Stimulated activated effector memory CD8-positive, alpha-beta T cell treated with anti-CD3 and anti-CD28 coated beads, Interleukin-12 subunit alpha, Interleukin-12 subunit beta, amount 100 ng/mL, for 72 hours (primary cell): ENCODE measurements at regions not wholly inside any gene's neighbourhood (a gene's known extent, or its start where the extent isn't known, plus 50 kb on each side); places are given as distances from the start of the nearest gene placed in this dataset.

Experiments
- ATAC-seq: fragments of 150-1000 bp; cut with Tn5 transposase; 2 replicates; pipeline ENCODE4 v1.10.0; 2021
- DNase-seq, 2 donors: peaks; one replicate each; pipeline ENCODE4 v3.0.0; 2021 to 2022; ENCODE audit warnings: low spot score in 2 of 2
- H3K27ac Mint-ChIP-seq: one replicate; pipeline ENCODE4 v1.8.0; 2022; ENCODE audit warnings: mild to moderate bottlenecking, mixed read lengths
- H3K36me3 Mint-ChIP-seq: one replicate; pipeline ENCODE4 v1.8.0; 2022; ENCODE audit warnings: mild to moderate bottlenecking, mixed read lengths
- H3K4me1 Mint-ChIP-seq: one replicate; pipeline ENCODE4 v1.8.0; 2022; ENCODE audit warnings: mixed read lengths
- H3K4me3 Mint-ChIP-seq: one replicate; pipeline ENCODE4 v1.8.0; 2022; ENCODE audit warnings: mild to moderate bottlenecking, mixed read lengths
- H3K9me3 Mint-ChIP-seq: one replicate; pipeline ENCODE4 v1.8.0; 2022; ENCODE audit warnings: mixed read lengths

DNA sequence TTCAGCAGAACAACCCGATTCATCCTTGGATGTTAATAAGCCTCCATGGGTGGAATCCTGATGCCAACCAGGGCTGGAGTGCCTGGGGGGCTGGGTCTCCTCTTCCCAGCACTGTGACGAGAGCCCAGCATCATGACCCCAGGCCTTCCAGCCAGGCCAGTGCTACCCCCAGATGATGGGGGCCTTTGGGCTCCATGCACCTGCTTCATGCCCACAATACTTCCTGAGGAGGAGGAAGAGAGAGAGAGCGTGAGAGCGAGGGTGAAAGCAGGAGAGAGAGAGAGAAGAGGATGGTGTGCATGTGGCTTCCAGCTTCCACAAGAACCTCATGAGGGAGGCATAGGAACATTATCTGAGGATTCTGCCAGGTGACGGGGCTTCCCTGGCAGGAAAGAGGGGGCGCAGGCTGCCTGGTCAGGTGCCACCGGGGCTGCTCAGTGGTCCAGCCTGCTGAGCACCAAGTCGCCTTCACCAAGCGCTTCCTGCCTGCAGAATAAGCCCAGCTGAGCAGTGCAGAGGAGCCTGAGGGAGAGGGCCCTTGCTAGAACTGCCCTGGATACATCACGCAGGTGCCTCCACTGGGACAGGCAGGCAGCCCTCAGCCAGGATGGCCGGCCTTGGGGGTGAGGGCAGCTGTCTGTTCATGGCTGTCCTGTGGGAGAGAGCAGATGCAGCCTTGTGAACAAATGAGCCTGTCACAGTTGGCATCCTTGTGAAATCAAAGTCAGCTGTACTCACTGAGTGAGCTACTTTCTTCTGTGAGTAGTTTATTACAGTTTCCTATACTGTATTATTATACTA is 243.3 kb upstream of the B3GAT1 start:
- DNase-seq (no peak), ATAC-seq (no peak)
- H3K36me3 Mint-ChIP-seq: no peaks in the 10 kb centered on the region
- H3K4me1 Mint-ChIP-seq: peaks cover 8% of the 10 kb centered on the region
- peaks cover 5% of the 10 kb centered on the region for H3K9me3 Mint-ChIP-seq
- H3K27ac Mint-ChIP-seq: peak overlapping the region; percentile 80
- H3K4me3 Mint-ChIP-seq: no peak overlapping the region

GRCh38 chr11:134654161-134654915 is 242.3 kb upstream of the B3GAT1 start:
- Mint-ChIP-seq H3K4me3 (no peak overlapping the region), H3K36me3 (no peaks in the 10 kb centered on the region), H3K27ac (no peak overlapping the region), H3K9me3 (peaks cover 5% of the 10 kb centered on the region), H3K4me1 (peaks cover 8% of the 10 kb centered on the region)
- ATAC-seq (no peak), DNase-seq (no peak)

DNA sequence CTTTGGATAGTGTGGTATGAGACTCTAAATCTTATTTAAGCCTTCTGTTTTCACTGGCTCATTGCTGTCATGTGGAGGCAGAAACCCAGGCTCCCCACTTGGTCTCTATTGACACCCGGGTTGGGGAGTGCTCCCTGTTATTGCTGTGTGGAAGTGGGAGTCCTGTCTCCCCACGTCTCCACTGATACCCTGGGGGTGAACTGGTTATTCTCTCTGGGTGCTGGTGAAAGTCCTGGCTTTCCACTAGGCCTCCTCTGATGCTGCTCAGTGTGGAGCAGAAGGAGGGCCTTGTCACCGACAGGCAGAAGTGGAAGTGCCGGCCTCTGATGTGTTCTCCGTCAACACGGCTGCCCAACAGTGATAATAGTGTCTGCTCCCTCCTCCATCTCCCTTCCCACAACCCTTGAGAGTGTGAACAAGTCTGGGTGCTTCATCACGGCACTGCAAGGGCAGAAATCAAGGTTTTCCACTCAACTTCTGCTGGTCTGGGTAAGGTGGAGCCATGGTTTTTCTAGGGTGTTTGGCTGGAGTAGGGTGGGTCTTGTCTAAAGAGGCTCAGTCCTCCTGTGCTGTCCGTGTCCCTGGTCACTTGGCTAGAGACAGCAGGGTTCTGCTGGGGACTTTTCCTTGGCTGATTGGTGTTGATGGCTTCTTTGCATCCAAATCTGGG is 240.7 kb upstream of the B3GAT1 start:
- no peak for ATAC-seq
- Mint-ChIP-seq H3K9me3 (peaks cover 5% of the 10 kb centered on the region), H3K4me3 (no peak overlapping the region), H3K27ac (no peak overlapping the region), H3K4me1 (peaks cover 8% of the 10 kb centered on the region), H3K36me3 (no peaks in the 10 kb centered on the region)
- DNase-seq: no peak

DNA sequence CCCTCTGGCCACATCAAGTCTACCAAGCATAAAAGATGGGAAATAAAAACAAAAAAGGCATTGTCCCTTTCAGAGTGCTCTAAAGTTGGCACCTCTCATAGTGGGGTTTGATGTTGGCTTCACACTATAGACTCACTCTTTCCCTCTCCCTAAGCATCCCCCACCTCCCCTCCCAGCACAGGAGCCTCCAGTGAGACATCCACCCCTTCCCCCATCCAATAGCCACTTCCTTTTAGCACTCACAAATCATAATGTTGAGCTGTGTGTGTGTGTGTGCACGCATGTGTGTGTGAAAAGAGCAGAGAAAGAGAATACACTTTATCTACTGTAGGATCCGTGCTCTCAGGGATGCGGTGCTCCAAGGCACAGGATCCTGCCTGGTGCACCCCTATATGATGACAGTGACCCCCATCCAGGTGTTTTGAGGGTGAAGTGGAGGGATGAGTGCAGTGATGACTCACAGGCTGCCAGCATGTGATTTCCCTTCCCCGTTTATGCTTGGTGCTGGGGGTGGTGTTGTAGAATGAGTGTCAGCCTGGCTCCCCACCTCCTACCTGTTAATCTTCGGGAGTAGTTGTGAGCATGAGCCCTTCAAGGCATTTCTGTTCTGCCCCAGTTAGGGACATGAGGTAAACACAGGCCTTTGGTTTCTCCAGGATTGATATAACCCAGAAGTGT is 235.2 kb upstream of the B3GAT1 start:
- no peak for DNase-seq
- Mint-ChIP-seq H3K4me1 (peaks cover 3% of the 10 kb centered on the region), H3K36me3 (no peaks in the 10 kb centered on the region), H3K4me3 (no peak overlapping the region), H3K9me3 (no peaks in the 10 kb centered on the region), H3K27ac (no peak overlapping the region)
- peak; percentile 29 for ATAC-seq

DNA sequence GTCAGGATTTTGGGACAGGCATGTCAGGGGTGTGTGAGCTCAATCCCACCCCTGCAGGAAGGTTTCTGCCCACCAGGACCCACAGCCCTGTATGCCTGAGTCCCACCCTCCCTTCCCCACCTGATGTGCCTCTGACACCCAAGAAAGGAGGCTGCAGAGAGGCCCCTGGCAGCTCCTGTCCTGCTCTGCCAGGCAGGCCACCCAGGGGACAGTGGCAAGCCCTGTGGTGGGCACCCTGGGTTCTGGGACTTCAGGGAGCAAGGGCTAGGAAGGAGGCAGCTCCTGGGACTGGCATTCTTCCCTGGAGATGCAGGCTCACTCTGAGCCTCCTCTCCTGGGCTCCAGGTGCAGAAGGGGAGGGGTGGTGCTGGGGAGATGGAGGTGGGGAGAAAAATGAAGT is 234.5 kb upstream of the B3GAT1 start:
- peaks cover 5% of the 10 kb centered on the region for H3K4me1 Mint-ChIP-seq

GRCh38 chr11:134645576-134645975 is 233.5 kb upstream of the B3GAT1 start:
- Mint-ChIP-seq H3K9me3 (no peaks in the 10 kb centered on the region), H3K4me3 (no peak overlapping the region), H3K36me3 (no peaks in the 10 kb centered on the region), H3K27ac (no peak overlapping the region), H3K4me1 (peaks cover 5% of the 10 kb centered on the region)
- DNase-seq (no peak), ATAC-seq (no peak)

More for the DNA sequence above, 234.5 kb upstream of the B3GAT1 start:
- no peak for ATAC-seq
- Mint-ChIP-seq H3K27ac (no peak overlapping the region), H3K36me3 (no peaks in the 10 kb centered on the region), H3K4me3 (no peak overlapping the region), H3K9me3 (no peaks in the 10 kb centered on the region)
- DNase-seq: no peak

DNA sequence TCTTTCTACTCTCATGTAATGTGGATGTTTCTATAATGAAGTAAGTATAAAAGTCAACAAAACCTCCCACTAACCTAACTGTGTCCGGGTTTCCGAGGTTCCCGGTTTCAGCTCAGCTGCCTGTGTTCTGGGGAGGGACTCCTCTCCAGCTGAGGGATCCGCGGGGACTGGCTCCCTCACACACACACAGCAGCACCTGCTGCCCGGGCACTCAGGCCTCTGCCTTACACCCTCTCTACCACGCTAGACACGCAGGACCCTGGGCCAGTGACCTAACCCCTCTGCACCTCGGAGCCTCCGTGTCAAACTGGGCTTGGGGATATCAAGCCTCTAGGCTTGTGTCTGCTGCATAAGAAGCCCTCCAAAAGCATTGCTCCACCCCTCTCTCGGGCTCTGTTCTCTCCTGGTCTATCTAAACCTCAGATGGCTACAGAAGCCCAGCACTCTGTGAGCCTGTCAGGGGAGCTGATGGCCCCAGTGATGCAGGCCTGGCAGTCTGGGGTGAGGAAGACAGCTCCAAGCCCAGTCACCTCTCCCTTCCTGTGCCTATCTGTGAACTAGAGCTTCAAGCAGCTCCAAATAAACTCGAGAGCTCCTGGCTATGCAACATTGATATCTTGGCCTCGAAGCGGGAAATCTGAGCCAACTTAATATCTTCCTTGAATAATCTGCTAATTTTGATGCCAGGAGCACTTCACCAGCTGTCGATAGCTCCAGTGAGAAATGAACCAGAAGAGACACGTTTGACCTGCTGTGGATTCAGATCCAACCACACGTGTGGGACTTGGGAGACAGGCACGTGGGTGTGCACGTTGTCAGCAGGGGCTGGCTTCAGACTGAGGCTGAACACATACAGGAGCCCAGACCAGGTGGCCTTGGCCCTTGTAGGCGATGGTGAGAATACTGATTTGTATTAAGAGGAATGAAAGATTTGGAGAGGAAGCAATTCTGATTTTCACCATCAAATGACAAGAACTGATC is 232.7 kb upstream of the B3GAT1 start:
- H3K4me1 Mint-ChIP-seq: peaks cover 5% of the 10 kb centered on the region
- DNase-seq: no peak

DNA sequence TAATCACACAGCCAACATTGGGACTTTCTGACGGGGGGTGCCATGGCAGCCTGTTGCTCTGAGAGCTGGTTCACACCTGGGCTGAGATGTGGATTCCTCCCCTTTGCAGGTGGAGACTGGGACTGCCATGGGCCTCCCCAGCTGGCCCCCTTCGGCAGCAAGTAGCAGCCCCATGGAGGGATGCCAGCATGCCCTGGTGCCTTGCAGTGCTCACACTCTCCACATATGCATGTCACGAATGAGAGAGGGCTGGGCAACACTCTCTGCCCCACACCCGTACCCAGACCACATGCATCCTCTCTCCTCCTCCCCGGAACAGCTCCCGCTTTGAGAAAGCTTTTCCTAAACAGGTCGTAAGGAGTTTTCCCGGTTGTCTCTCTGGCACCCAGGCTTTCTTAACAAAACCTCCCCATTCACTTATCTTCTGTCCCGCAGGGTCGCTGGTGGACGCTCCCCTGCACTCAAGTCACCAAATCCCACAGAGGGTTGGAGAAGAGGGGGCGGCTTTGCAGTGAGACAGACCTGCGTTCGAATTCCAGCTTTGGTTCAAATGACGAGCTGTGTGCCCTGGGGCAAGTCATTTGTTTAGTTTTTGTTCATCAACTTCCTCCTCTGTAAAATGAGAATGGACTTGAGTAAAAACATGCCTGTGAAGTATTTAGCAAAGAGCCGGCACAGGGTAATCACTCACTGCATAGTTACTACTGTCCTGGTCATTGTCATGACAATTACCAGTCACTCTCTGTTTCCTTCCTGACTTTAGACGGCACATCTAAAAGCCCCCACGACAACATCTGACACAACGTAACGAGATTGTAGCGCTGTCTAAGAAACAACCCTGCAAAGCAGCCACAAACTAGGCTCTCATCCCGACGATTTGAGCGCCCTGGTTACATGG is 231.3 kb upstream of the B3GAT1 start:
- peaks cover 15% of the 10 kb centered on the region for H3K4me1 Mint-ChIP-seq
- H3K27ac Mint-ChIP-seq: no peak overlapping the region
- DNase-seq: no peak
- H3K36me3 Mint-ChIP-seq: no peaks in the 10 kb centered on the region
- H3K9me3 Mint-ChIP-seq: no peaks in the 10 kb centered on the region
- ATAC-seq: no peak
- no peak overlapping the region for H3K4me3 Mint-ChIP-seq

More for the DNA sequence above, 232.7 kb upstream of the B3GAT1 start:
- no peak overlapping the region for H3K4me3 Mint-ChIP-seq
- H3K9me3 Mint-ChIP-seq: no peaks in the 10 kb centered on the region
- ATAC-seq: no peak
- no peak overlapping the region for H3K27ac Mint-ChIP-seq
- H3K36me3 Mint-ChIP-seq: no peaks in the 10 kb centered on the region

GRCh38 chr11:134642206-134642605 is 230.2 kb upstream of the B3GAT1 start:
- Mint-ChIP-seq H3K36me3 (no peaks in the 10 kb centered on the region), H3K4me3 (no peak overlapping the region), H3K27ac (no peak overlapping the region), H3K9me3 (no peaks in the 10 kb centered on the region), H3K4me1 (peaks cover 15% of the 10 kb centered on the region)
- no peak for DNase-seq
- no peak for ATAC-seq

DNA sequence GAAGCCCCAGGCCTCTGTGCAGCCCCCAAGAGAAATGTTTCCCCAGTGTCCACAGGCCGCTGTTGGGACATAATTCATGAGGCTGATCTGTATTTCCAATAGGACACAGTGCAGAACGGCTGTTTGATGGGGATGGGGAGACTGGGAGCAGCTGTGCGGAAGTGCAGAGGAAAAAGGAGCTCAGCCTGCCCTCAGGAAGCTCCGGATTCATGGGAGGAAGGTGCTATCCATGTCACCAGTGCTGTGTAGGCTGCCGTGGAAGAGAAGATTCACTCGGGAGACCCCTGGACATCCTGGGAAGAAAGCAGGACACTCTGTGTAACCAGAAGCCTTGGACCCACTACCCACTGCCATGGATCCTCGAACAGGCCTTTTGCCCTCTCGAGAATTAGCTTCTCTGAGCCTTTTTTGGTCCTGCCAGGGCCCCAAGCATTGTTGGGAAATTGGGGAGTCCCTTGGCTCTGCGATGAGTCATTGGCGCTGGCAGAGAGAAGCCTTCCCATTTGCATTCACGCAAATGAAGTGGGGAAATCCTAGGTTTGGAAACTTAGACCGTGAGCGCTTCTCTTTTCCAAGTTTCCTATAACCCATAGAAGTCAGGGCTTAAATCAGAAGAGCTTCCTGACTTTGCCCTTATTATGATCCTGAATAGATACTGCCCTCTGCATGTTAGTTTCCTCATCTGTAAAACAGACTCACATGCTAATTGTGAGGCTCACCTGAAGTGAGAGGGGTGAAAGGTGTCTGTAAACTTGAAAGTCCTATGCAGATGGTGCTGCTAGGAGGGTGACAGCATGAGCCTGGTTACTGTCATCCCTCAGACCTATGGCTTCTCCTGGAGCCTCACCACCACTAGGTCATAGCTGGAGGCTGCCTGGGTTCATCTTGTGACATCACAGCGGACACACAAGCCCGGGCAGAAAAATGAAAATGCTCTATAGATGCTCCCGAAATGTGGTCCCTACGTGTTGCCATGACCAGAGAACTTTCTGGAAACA is 229.2 kb upstream of the B3GAT1 start:
- Mint-ChIP-seq H3K27ac (no peak overlapping the region), H3K4me1 (peaks cover 15% of the 10 kb centered on the region), H3K4me3 (no peak overlapping the region), H3K9me3 (no peaks in the 10 kb centered on the region), H3K36me3 (no peaks in the 10 kb centered on the region)
- no peak for DNase-seq
- ATAC-seq: no peak

DNA sequence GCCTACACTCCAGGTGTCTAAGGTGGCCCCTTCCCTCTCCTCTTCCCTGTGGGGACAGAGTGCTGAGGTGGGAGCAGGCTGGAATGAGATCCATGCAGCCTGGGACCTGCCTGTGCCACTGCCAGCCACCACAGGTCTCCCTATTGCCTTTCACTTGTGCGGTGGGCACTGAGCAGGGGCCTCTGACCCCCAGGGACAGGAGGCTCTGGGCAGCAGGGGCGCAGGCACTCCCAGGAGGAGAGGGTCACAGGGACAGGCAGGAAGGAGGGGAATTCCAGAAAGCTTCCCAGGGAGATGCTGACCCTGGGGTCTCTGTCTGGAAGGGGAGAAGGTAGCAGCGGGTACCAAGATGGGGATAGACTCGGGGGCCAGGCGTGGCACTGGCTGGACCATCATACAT is 228.5 kb upstream of the B3GAT1 start:
- H3K27ac Mint-ChIP-seq: no peak overlapping the region
- peaks cover 15% of the 10 kb centered on the region for H3K4me1 Mint-ChIP-seq
- ATAC-seq: no peak
- no peak for DNase-seq
- no peak overlapping the region for H3K4me3 Mint-ChIP-seq
- no peaks in the 10 kb centered on the region for H3K36me3 Mint-ChIP-seq
- no peaks in the 10 kb centered on the region for H3K9me3 Mint-ChIP-seq

- no peaks in the 10 kb centered on the region for H3K36me3 Mint-ChIP-seq
- H3K4me3 Mint-ChIP-seq: no peak overlapping the region
- peaks cover 15% of the 10 kb centered on the region for H3K4me1 Mint-ChIP-seq
- H3K27ac Mint-ChIP-seq: no peak overlapping the region
- H3K9me3 Mint-ChIP-seq: no peaks in the 10 kb centered on the region
- no peak for ATAC-seq
- no peak for DNase-seq
These were observed 227.7 kb upstream of the B3GAT1 start for GRCh38 chr11:134639586-134640330.
